OCI-LY3 (cell line): ENCODE measurements at regions not wholly inside any gene's neighbourhood (a gene's known extent, or its start where the extent isn't known, plus 50 kb on each side); places are given as distances from the start of the nearest gene placed in this dataset.

Experiments used
- H2AFZ ChIP-seq: fragments of 200-600, 300-600 bp; shearing (Covaris generic); 2 replicates; pipeline ENCODE4 v1.6.0; 2014; ENCODE audit warnings: antibody characterized with exemption, low read depth, low read length
- H3K27ac ChIP-seq: fragments of 200-600, 300-600 bp; sonication (generic); 2 replicates; pipeline ENCODE4 v1.5.1; 2014; ENCODE audit warnings: mild to moderate bottlenecking, low read length, moderate library complexity, mixed read lengths
- H3K27me3 ChIP-seq: fragments of 200-600, 300-600 bp; sonication (generic); 2 replicates; pipeline ENCODE4 v1.6.1; 2014; ENCODE audit warnings: low read depth, low read length, mixed read lengths
- H3K36me3 ChIP-seq: fragments of 200-600, 300-600 bp; sonication (generic); replicated peaks from 2 replicates; pipeline ENCODE3; 2014; ENCODE audit warnings: low read depth, low read length, mixed read lengths
- H3K4me1 ChIP-seq: fragments of 300-600, 200-600 bp; sonication (generic); 2 replicates; pipeline ENCODE4 v1.6.1; 2014; ENCODE audit warnings: low read length, mixed read lengths
- H3K4me2 ChIP-seq: fragments of 200-600, 300-600 bp; sonication (generic); 2 replicates; pipeline ENCODE4 v1.6.1; 2014; ENCODE audit warnings: low read length, mixed read lengths
- H3K4me3 ChIP-seq: fragments of 300-600, 200-600 bp; sonication (generic); 2 replicates; pipeline ENCODE4 v1.5.1; 2014; ENCODE audit warnings: antibody characterized with exemption, mild to moderate bottlenecking, low read length, moderate library complexity
- H3K79me2 ChIP-seq: fragments of 300-600, 200-600 bp; shearing (Covaris generic); 2 replicates; pipeline ENCODE4 v1.6.1; 2014; ENCODE audit warnings: mild to moderate bottlenecking, low read length, mixed read lengths
- H3K9ac ChIP-seq: fragments of 300-600, 200-600 bp; shearing (Covaris generic); 2 replicates; pipeline ENCODE4 v1.6.0; 2014; ENCODE audit warnings: mild to moderate bottlenecking, low read length, moderate library complexity
- H3K9me3 ChIP-seq: fragments of 200-600, 300-600 bp; shearing (Covaris generic); 2 replicates; pipeline ENCODE4 v1.6.1; 2014; ENCODE audit warnings: low read length, mixed read lengths; ENCODE audit not compliant: insufficient read depth
- H4K20me1 ChIP-seq: fragments of 200-600, 300-600 bp; sonication (generic); 2 replicates; pipeline ENCODE4 v1.6.1; 2016; ENCODE audit warnings: low read length, mixed read lengths; ENCODE audit not compliant: insufficient read depth
- EZH2phosphoT487 ChIP-seq: fragments of 200-600 bp; shearing (Covaris generic); IDR thresholded peaks from 2 replicates; pipeline ENCODE4 v1.6.1; 2018; ENCODE audit warnings: antibody characterized with exemption, mixed run types, low read depth
- TF ChIP-seq, protein P1 (sequence below): fragments of 200-600, 300-600 bp; sonication (generic); IDR thresholded peaks from 2 replicates; pipeline ENCODE4 v1.5.1; 2014; ENCODE audit warnings: antibody characterized with exemption, low read length, low read depth

DNA sequence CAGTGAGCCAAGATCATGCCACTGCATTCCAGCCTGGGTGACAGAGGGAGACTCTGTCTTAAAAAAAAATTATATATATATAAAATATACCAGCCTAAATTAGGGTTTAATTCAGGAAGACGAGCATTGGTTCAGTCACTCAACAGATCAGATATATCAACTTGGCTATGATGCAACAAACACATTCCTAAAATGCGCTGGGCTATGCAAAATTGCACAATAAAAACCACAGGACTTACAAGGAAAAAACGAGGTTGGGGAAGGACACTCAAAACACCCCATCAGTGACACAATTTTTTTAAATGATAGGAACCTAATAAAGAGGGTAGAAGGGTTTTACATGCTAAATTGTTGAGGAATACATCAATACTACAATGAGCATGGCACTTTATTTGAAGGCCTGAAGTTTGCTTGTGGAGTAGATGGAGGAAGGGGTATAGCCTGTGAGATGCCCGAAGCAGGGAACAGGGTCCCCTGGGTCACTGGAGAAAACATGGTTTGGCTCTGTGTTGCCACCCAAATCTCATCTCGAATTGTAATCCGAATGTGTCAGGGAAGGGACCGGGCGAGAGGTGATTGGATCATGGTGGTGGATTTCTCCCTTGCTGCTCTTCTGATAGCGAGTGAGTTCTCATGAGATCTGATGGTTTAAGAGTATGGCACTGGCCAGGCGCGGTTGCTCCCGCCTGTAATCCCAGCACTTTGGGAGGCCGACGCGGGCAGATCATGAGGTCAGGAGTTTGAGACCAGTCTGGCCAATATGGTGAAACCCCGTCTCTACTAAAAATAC, 71.2 kb downstream of the TNFAIP2 start:
- H3K36me3 ChIP-seq, result no peaks in the 10 kb centered on the region
- no peaks in the 10 kb centered on the region for H4K20me1 ChIP-seq
- H3K27me3 ChIP-seq, result no peaks in the 10 kb centered on the region
- H3K4me3 ChIP-seq, result no peak overlapping the region
- no peak for TF ChIP-seq EZH2phosphoT487
- TF ChIP-seq, protein P1, sequence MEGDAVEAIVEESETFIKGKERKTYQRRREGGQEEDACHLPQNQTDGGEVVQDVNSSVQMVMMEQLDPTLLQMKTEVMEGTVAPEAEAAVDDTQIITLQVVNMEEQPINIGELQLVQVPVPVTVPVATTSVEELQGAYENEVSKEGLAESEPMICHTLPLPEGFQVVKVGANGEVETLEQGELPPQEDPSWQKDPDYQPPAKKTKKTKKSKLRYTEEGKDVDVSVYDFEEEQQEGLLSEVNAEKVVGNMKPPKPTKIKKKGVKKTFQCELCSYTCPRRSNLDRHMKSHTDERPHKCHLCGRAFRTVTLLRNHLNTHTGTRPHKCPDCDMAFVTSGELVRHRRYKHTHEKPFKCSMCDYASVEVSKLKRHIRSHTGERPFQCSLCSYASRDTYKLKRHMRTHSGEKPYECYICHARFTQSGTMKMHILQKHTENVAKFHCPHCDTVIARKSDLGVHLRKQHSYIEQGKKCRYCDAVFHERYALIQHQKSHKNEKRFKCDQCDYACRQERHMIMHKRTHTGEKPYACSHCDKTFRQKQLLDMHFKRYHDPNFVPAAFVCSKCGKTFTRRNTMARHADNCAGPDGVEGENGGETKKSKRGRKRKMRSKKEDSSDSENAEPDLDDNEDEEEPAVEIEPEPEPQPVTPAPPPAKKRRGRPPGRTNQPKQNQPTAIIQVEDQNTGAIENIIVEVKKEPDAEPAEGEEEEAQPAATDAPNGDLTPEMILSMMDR, result no peak
- no peak overlapping the region for H3K4me2 ChIP-seq
- no peaks in the 10 kb centered on the region for H3K9me3 ChIP-seq
- no peak overlapping the region for H3K27ac ChIP-seq
- peaks cover 12% of the 10 kb centered on the region for H3K4me1 ChIP-seq
- H3K9ac ChIP-seq, result no peak overlapping the region
- no peaks in the 10 kb centered on the region for H3K79me2 ChIP-seq
- H2AFZ ChIP-seq, result no peak overlapping the region

DNA sequence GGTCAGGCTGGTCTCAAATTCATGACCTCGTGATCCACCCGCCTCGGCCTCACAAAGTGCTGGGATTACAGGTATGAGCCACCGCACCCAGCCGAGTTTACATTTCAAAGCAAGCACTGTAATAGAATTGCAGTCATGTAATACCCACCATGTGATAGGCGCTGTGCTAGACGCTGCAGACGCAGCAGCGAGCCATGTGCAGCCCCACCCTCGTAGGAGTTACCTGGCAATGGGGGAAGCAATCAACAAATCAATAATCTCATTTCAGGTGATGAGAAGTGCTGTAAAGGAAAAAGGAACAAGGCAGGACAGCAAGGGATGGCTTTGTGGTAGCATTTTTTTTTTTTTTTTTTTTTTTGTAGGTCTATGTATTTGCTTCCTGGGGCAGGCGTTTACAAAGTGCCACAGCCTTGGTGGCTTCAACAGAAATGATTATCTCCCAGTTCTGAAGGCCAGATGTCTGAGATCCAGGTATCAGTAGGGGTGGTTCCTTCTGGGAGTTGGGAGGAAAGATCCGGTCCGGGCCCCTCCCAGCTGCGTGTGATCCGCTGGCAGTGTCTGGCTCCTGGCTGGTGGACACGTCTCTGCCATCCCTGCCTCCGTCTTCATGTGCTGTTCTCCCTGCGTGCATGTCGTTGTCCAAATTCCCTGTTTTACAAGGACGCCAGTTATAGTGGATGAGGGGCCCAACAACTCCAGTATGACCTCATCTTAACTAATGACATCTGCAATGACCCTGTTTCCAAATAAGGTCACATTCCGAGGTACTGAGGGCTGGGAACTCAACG, 72.8 kb downstream of the TNFAIP2 start:
- H3K4me3 ChIP-seq, result no peak overlapping the region
- TF ChIP-seq, protein P1, result no peak
- TF ChIP-seq EZH2phosphoT487, result no peak
- peaks cover 5% of the 10 kb centered on the region for H3K4me1 ChIP-seq
- no peak overlapping the region for H3K4me2 ChIP-seq
- H3K27me3 ChIP-seq, result no peaks in the 10 kb centered on the region
- no peaks in the 10 kb centered on the region for H3K36me3 ChIP-seq
- no peaks in the 10 kb centered on the region for H4K20me1 ChIP-seq
- no peak overlapping the region for H3K9ac ChIP-seq
- no peaks in the 10 kb centered on the region for H3K9me3 ChIP-seq
- H3K79me2 ChIP-seq, result no peaks in the 10 kb centered on the region
- H2AFZ ChIP-seq, result no peak overlapping the region
- H3K27ac ChIP-seq, result no peak overlapping the region

DNA sequence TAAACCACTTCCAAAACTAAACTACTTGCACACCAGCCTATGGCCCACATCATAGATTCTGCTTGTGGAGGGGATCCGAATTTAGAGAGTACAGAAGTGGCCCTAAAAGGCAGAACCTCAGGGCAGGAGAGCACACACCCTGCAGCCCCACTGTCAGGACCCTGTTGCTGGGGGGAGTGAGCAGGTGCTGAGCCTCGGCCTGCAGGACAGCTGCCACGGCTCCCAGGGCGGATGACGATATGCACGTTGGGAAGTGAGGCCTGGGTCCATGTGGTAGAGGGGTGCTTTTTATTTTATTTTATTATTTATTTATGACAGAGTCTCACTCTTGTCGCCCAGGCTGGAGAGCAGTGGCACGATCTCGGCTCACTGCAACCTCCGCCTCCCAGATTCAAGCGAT, 73.5 kb downstream of the TNFAIP2 start:
- Histone ChIP-seq H3K4me3 (no peak overlapping the region), H3K4me2 (no peak overlapping the region), H3K9ac (no peak overlapping the region), H3K27me3 (no peaks in the 10 kb centered on the region), H4K20me1 (no peaks in the 10 kb centered on the region), H3K9me3 (no peaks in the 10 kb centered on the region), H3K4me1 (no peaks in the 10 kb centered on the region), H2AFZ (no peak overlapping the region), H3K36me3 (no peaks in the 10 kb centered on the region), H3K79me2 (no peaks in the 10 kb centered on the region), H3K27ac (no peak overlapping the region)
- TF ChIP-seq, protein P1, result no peak
- no peak for TF ChIP-seq EZH2phosphoT487
